Activated CD8-positive, alpha-beta memory T cell treated with anti-CD3 and anti-CD28 coated beads, Interleukin-2, amount 10 ng/mL, durations not matched to agents 7 days and 5 days (primary cell): ENCODE measurements at regions not wholly inside any gene's neighbourhood (a gene's known extent, or its start where the extent isn't known, plus 50 kb on each side); places are given as distances from the start of the nearest gene placed in this dataset.

Experiments used
- ATAC-seq: fragments of 150-1000 bp; cut with Tn5 transposase; one replicate; pipeline ENCODE4 v1.10.0; 2021; ENCODE audit warnings: moderate library complexity
- CTCF ChIA-PET: fragments of 350-600 bp; sonication (Branson Sonifier 250); formaldehyde crosslinking; loops from one replicate; lab custom pipeline; 2021; ENCODE audit warnings: antibody characterized with exemption; lab: Charles Lee
- DNase-seq: peaks from one replicate; pipeline ENCODE4 v3.0.0-alpha.2; 2020
- H3K27ac Mint-ChIP-seq: one replicate; pipeline ENCODE4 v1.8.0; 2021; ENCODE audit warnings: mild to moderate bottlenecking, mixed read lengths
- H3K27me3 Mint-ChIP-seq: one replicate; pipeline ENCODE4 v1.8.0; 2021; ENCODE audit warnings: mixed read lengths
- H3K36me3 Mint-ChIP-seq: one replicate; pipeline ENCODE4 v1.8.0; 2021; ENCODE audit warnings: mild to moderate bottlenecking, mixed read lengths
- H3K4me1 Mint-ChIP-seq: one replicate; pipeline ENCODE4 v1.8.0; 2021; ENCODE audit warnings: mixed read lengths
- H3K4me3 Mint-ChIP-seq: one replicate; pipeline ENCODE4 v1.8.0; 2021; ENCODE audit warnings: mild to moderate bottlenecking, moderate library complexity, mixed read lengths
- H3K9me3 Mint-ChIP-seq: one replicate; pipeline ENCODE4 v1.8.0; 2022; ENCODE audit warnings: low read depth, mixed read lengths

- no peaks in the 10 kb centered on the region for H3K9me3 Mint-ChIP-seq
- H3K27me3 Mint-ChIP-seq = peaks cover 21% of the 10 kb centered on the region
- H3K36me3 Mint-ChIP-seq = no peaks in the 10 kb centered on the region
- H3K27ac Mint-ChIP-seq = no peak overlapping the region
- ATAC-seq = no peak
- H3K4me3 Mint-ChIP-seq = no peak overlapping the region
- CTCF ChIA-PET = no interaction called here
- no peak for DNase-seq
- no peaks in the 10 kb centered on the region for H3K4me1 Mint-ChIP-seq
Observed at GRCh38 chr15:93517176-93517575, 428.2 kb upstream of the RGMA start.

GRCh38 chr15:93515256-93516051, 426.4 kb upstream of the RGMA start:
- Mint-ChIP-seq H3K36me3 (no peaks in the 10 kb centered on the region), H3K27me3 (peaks cover 21% of the 10 kb centered on the region), H3K4me1 (no peaks in the 10 kb centered on the region), H3K9me3 (no peaks in the 10 kb centered on the region), H3K27ac (no peak overlapping the region), H3K4me3 (no peak overlapping the region)
- DNase-seq = no peak
- CTCF ChIA-PET = no interaction called here
- ATAC-seq = no peak

DNA sequence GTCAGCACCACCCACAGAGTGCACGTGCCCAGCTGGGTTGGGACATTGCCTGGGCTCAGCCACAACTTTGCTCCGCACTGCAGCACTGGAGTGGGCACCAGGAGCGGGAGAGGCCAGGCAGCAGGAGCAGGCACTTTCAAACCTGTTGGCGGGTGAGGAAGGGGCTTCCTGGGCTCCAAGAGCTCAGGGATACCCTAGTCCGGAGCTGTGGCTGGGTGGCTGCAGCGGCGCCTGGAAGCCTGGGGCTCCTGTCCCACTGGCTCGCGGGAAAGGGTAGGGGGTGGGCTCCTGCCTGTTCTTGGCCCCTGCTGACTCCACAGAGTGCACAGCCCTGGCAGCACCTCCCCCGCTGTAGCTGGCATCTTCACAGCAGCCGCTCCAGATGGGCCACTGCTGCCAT, 417.6 kb upstream of the RGMA start:
- Mint-ChIP-seq H3K27me3 (peaks cover under 1% of the 10 kb centered on the region), H3K27ac (no peak overlapping the region), H3K4me1 (no peaks in the 10 kb centered on the region), H3K4me3 (no peak overlapping the region), H3K9me3 (no peaks in the 10 kb centered on the region), H3K36me3 (no peaks in the 10 kb centered on the region)
- ATAC-seq (no peak), DNase-seq (no peak)
- CTCF ChIA-PET = no interaction called here

GRCh38 chr15:93505506-93505905, 416.5 kb upstream of the RGMA start:
- Mint-ChIP-seq H3K36me3 (no peaks in the 10 kb centered on the region), H3K4me3 (no peak overlapping the region), H3K4me1 (no peaks in the 10 kb centered on the region), H3K27me3 (no peaks in the 10 kb centered on the region), H3K9me3 (no peaks in the 10 kb centered on the region), H3K27ac (no peak overlapping the region)
- DNase-seq (no peak), ATAC-seq (no peak)
- CTCF ChIA-PET = no interaction called here

DNA sequence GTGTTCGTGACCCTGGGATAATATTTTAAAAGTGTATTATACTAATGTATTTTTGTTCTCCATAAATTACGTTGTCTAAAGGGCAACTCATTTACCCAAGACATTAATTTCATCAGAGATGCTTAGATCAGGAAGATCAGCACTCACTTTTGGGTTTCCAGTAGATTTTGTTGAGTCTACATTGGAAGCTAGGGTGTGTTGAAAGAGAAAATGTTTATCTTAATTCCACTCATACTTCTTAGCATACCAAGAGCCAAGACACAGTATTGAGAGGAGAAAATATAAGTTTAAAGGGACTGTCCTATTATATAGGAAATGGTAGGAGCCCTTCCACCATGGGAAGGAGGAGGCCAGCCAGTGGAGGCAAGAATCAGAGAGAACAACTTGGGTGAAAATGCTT, 412.9 kb upstream of the RGMA start:
- no peak for DNase-seq
- CTCF ChIA-PET = no interaction called here
- Mint-ChIP-seq H3K27ac (no peak overlapping the region), H3K27me3 (peaks cover 2% of the 10 kb centered on the region), H3K36me3 (no peaks in the 10 kb centered on the region), H3K4me1 (no peaks in the 10 kb centered on the region), H3K4me3 (no peak overlapping the region), H3K9me3 (no peaks in the 10 kb centered on the region)
- ATAC-seq = no peak

GRCh38 chr15:93500155-93500554, 411.1 kb upstream of the RGMA start:
- Mint-ChIP-seq H3K4me3 (no peak overlapping the region), H3K4me1 (no peaks in the 10 kb centered on the region), H3K27me3 (peaks cover 2% of the 10 kb centered on the region), H3K36me3 (no peaks in the 10 kb centered on the region), H3K27ac (no peak overlapping the region), H3K9me3 (no peaks in the 10 kb centered on the region)
- ATAC-seq = no peak
- no peak for DNase-seq
- CTCF ChIA-PET = no interaction called here

DNA sequence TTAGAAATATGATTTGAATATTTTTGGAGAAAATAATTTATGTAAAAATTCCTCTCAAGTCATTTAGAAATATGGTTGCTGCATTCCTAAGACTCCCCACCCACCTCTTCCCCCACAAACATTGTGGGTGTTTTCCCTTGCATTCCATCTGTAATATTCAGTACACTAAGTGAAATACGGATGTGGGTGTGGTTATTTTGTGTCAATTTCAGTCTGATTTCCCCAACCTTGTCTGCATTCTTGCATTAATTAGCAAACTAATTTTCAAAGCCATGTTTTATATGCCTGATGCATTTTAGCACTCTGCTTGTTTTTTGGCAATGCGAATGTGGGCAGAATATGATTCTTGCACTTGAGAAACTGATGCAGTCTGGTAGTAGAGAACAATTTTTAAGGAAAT, 408.3 kb upstream of the RGMA start:
- DNase-seq (no peak), ATAC-seq (no peak)
- Mint-ChIP-seq H3K27me3 (peaks cover 2% of the 10 kb centered on the region), H3K27ac (no peak overlapping the region), H3K4me1 (no peaks in the 10 kb centered on the region), H3K4me3 (no peak overlapping the region), H3K9me3 (no peaks in the 10 kb centered on the region), H3K36me3 (no peaks in the 10 kb centered on the region)
- CTCF ChIA-PET = no interaction called here

DNA sequence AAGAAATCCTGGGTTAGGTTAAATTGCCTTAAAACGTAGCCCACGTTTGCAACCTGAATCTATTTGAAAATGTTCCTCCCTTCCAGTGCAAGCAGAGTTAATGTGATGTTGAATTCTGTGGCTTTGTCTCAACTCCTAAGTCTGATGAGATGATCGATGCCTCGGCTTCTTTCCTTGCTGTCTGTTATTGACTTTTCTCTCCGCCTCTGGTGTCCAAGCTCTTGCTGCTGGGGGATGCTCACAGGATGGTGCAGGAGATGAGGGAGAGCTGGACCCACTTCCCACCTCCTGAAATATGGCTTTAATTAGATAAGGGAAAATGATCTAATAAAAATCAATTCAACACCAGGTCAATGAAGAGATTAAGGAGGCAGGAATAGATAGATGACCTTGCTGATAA, 407.9 kb upstream of the RGMA start:
- H3K9me3 Mint-ChIP-seq = no peaks in the 10 kb centered on the region
- H3K4me3 Mint-ChIP-seq = no peak overlapping the region
- CTCF ChIA-PET = no interaction called here
- DNase-seq = no peak
- H3K27me3 Mint-ChIP-seq = peaks cover 2% of the 10 kb centered on the region
- no peak for ATAC-seq
- H3K36me3 Mint-ChIP-seq = no peaks in the 10 kb centered on the region
- H3K4me1 Mint-ChIP-seq = no peaks in the 10 kb centered on the region
- no peak overlapping the region for H3K27ac Mint-ChIP-seq

GRCh38 chr15:93495799-93496637, 407.0 kb upstream of the RGMA start:
- H3K4me3 Mint-ChIP-seq = no peak overlapping the region
- H3K27me3 Mint-ChIP-seq = peaks cover 2% of the 10 kb centered on the region
- ATAC-seq = no peak

DNA sequence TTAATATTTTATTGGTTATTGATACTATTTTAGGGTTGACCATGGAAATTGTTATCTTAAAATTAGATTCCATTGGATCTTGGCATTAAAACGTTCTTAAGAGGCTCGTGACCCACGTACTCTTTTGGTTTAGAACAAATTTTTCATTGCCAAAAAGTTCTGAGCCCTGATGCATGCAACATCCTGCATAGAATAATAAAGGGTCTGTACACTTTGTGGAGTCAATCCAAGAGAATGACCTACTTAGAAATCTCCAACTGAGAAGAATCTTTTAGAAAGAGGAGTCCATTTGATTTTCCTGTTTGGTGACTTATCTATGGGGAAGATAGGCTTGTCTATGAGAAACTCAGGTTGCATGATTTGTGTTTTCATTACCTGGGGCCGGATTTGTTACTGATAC, 404.2 kb upstream of the RGMA start:
- Mint-ChIP-seq H3K27ac (no peak overlapping the region), H3K27me3 (peaks cover 2% of the 10 kb centered on the region), H3K9me3 (no peaks in the 10 kb centered on the region), H3K4me1 (no peaks in the 10 kb centered on the region), H3K36me3 (no peaks in the 10 kb centered on the region), H3K4me3 (no peak overlapping the region)
- DNase-seq (no peak), ATAC-seq (no peak)
- CTCF ChIA-PET = no interaction called here

More at GRCh38 chr15:93495799-93496637, 407.0 kb upstream of the RGMA start:
- no peak overlapping the region for H3K27ac Mint-ChIP-seq
- no peaks in the 10 kb centered on the region for H3K4me1 Mint-ChIP-seq
- H3K9me3 Mint-ChIP-seq = no peaks in the 10 kb centered on the region
- DNase-seq = no peak
- no peaks in the 10 kb centered on the region for H3K36me3 Mint-ChIP-seq
- CTCF ChIA-PET = no interaction called here

DNA sequence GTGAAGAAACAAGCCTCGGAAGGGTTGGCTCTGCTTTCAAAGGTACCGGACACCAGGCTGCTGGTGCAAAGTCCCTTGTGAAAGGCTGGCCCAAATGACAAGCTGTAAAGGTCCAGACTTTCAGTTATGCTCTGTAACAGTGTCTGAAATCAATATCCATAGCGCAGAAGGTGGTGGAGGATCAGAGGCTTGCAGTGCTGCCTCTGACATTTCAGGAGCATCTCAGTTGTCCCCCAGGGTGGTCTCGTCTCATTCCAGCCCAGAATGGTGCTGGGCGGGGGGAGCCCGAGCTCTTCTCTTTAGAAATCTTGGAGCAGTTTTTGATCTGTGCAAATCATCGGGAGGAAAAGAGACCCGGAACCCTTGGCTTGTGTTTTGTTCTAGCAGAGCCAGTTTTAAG, 402.3 kb upstream of the RGMA start:
- H3K4me3 Mint-ChIP-seq = no peak overlapping the region
- H3K4me1 Mint-ChIP-seq = no peaks in the 10 kb centered on the region
- ATAC-seq (no peak), DNase-seq (no peak)
- H3K27ac Mint-ChIP-seq = no peak overlapping the region
- CTCF ChIA-PET = no interaction called here
- no peaks in the 10 kb centered on the region for H3K36me3 Mint-ChIP-seq
- no peaks in the 10 kb centered on the region for H3K9me3 Mint-ChIP-seq
- H3K27me3 Mint-ChIP-seq = peaks cover 2% of the 10 kb centered on the region

DNA sequence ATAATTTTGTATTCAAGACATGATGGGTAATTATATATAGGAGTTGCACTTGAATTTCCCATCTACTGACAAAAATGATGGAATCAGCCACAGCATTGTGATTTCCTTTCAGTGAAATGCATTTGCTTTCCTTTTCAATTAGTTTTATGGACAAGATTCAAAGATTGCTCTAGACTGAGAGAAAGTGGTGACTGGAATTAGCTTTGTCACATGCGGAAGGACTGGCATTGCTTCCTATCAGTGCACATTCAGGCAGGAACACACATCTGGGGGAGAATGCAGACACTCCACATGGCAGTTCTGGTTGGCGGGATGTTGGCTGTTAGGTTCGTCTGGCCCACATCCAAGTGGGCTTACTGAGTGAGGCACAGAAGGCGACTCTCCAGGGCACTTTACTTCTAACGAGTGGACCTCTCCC, 399.3 kb upstream of the RGMA start:
- Mint-ChIP-seq H3K4me3 (no peak overlapping the region), H3K36me3 (no peaks in the 10 kb centered on the region), H3K4me1 (no peaks in the 10 kb centered on the region), H3K9me3 (no peaks in the 10 kb centered on the region), H3K27ac (no peak overlapping the region), H3K27me3 (peaks cover 2% of the 10 kb centered on the region)
- ATAC-seq = no peak
- no peak for DNase-seq
- CTCF ChIA-PET = no interaction called here

- no peak overlapping the region for H3K27ac Mint-ChIP-seq
- DNase-seq (no peak), ATAC-seq (no peak)
- H3K4me3 Mint-ChIP-seq = no peak overlapping the region
- H3K36me3 Mint-ChIP-seq = no peaks in the 10 kb centered on the region
- H3K9me3 Mint-ChIP-seq = no peaks in the 10 kb centered on the region
- no peaks in the 10 kb centered on the region for H3K4me1 Mint-ChIP-seq
- H3K27me3 Mint-ChIP-seq = peaks cover 2% of the 10 kb centered on the region
- CTCF ChIA-PET = no interaction called here
Observed at GRCh38 chr15:93486407-93487117, 397.6 kb upstream of the RGMA start.
